ENCODE measurements at regions not wholly inside any gene's neighbourhood (a gene's known extent, or its start where the extent isn't known, plus 50 kb on each side); places are given as distances from the start of the nearest gene placed in this dataset.
"Not testable (repeated sequence)": the region's sequence is repeated elsewhere in the genome, so short reads cannot be mapped to it uniquely, and the experiment has no call there.

GRCh38 chr3:197368821-197369220 is 70.4 kb upstream of the DLG1 start:
- no peak for DNase-seq (ENCODE audit: low read depth, low spot score)

GRCh38 chr3:197368330-197368729 is 69.9 kb upstream of the DLG1 start:
- no peak for DNase-seq (ENCODE audit: low read depth, low spot score)

- DNase-seq (ENCODE audit: low read depth, low spot score), result no peak
These were observed 68.8 kb upstream of the DLG1 start for GRCh38 chr3:197367081-197367780.

GRCh38 chr3:197366301-197367044 is 68.1 kb upstream of the DLG1 start:
- no peak for DNase-seq (ENCODE audit: low read depth, low spot score)

GRCh38 chr3:197365586-197365985 is 67.2 kb upstream of the DLG1 start:
- DNase-seq (ENCODE audit: low read depth, low spot score), result no peak

GRCh38 chr3:197364410-197365071 is 66.1 kb upstream of the DLG1 start:
- no peak for DNase-seq (ENCODE audit: low read depth, low spot score)

GRCh38 chr3:197363553-197364409 is 65.4 kb upstream of the DLG1 start:
- DNase-seq (ENCODE audit: low read depth, low spot score), result no peak

- no peak for DNase-seq (ENCODE audit: low read depth, low spot score)
These were observed 63.7 kb upstream of the DLG1 start for GRCh38 chr3:197362081-197362480.

- not testable (repeated sequence) for DNase-seq (ENCODE audit: low read depth, low spot score)
These were observed 61.7 kb upstream of the DLG1 start for GRCh38 chr3:197360095-197360494.

- not testable (repeated sequence) for DNase-seq (ENCODE audit: low read depth, low spot score)
These were observed 61.1 kb upstream of the DLG1 start for GRCh38 chr3:197359476-197359875.

- DNase-seq (ENCODE audit: low read depth, low spot score), result no peak
These were observed 58.3 kb upstream of the DLG1 start for GRCh38 chr3:197356741-197357140.

GRCh38 chr3:197356275-197356674 is 57.9 kb upstream of the DLG1 start:
- no peak for DNase-seq (ENCODE audit: low read depth, low spot score)

GRCh38 chr3:197355713-197356112 is 57.3 kb upstream of the DLG1 start:
- DNase-seq (ENCODE audit: low read depth, low spot score), result no peak

GRCh38 chr3:197354568-197355001 is 56.2 kb upstream of the DLG1 start:
- no peak for DNase-seq (ENCODE audit: low read depth, low spot score)

GRCh38 chr3:197353867-197354567 is 55.6 kb upstream of the DLG1 start:
- DNase-seq (ENCODE audit: low read depth, low spot score), result no peak

GRCh38 chr3:197353001-197353866 is 54.8 kb upstream of the DLG1 start:
- no peak for DNase-seq (ENCODE audit: low read depth, low spot score)

- DNase-seq (ENCODE audit: low read depth, low spot score), result no peak
These were observed 54.0 kb upstream of the DLG1 start for GRCh38 chr3:197352382-197352781.

GRCh38 chr3:197350446-197350845 is 52.0 kb upstream of the DLG1 start:
- no peak for DNase-seq (ENCODE audit: low read depth, low spot score)

- no peak for DNase-seq (ENCODE audit: low read depth, low spot score)
These were observed 51.0 kb upstream of the DLG1 start for GRCh38 chr3:197349368-197349767.

All from activated naive CD8-positive, alpha-beta T cell treated with anti-CD3 and anti-CD28 coated beads, Interleukin-2, amount 50 U/mL, for 16 hours (primary cell).